ENCODE measurements at regions not wholly inside any gene's neighbourhood (a gene's known extent, or its start where the extent isn't known, plus 50 kb on each side); places are given as distances from the start of the nearest gene placed in this dataset.

DNA sequence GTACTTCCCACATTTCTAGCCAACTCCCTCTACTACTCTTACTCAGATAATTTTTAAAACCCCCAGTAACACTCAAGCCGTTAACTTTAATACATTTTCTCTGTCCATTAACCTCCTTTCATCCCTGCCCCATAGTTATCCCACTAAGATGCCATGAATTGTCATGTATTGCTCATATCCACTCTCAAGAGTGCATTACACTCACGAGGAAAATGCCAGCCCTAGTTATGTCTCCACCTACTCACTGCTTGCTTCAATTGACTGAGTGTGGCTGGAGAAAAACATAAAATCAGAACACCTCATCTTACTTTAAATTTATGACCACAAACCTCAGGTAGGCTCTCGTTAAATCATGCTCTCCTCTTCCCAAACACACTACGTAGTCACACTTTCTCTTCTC is 324.1 kb upstream of the NPSR1 start:
- no peak for DNase-seq (ENCODE audit: low read depth)
- H3K4me3 ChIP-seq (ENCODE audit: low read depth, low read length) = no peak overlapping the region
- TF ChIP-seq, protein P1, sequence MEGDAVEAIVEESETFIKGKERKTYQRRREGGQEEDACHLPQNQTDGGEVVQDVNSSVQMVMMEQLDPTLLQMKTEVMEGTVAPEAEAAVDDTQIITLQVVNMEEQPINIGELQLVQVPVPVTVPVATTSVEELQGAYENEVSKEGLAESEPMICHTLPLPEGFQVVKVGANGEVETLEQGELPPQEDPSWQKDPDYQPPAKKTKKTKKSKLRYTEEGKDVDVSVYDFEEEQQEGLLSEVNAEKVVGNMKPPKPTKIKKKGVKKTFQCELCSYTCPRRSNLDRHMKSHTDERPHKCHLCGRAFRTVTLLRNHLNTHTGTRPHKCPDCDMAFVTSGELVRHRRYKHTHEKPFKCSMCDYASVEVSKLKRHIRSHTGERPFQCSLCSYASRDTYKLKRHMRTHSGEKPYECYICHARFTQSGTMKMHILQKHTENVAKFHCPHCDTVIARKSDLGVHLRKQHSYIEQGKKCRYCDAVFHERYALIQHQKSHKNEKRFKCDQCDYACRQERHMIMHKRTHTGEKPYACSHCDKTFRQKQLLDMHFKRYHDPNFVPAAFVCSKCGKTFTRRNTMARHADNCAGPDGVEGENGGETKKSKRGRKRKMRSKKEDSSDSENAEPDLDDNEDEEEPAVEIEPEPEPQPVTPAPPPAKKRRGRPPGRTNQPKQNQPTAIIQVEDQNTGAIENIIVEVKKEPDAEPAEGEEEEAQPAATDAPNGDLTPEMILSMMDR (IDR thresholded peaks at IDR 0.05; ENCODE audit: insufficient read depth, low read depth, low read length, missing control alignments) = no peak

DNA sequence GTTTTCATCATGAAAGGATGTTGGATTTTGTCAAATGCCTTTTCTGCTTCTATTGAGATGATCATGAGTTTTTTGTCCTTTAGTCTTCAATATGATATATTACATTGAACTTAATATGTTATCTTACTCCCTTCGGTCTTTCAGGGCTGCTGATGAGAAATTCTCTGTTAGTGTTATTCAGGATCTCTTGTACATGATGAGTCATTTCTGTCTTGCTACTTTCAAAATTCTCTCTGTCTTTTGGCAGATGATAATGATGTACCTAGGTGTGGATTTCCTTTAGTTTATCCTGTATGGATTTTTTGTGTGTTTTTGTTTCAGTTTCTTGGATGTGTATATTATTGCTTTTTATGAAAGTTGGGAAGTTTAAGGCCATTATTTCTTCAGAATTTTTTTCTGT is 320.9 kb upstream of the NPSR1 start:
- DNase-seq (ENCODE audit: low read depth) = no peak
- TF ChIP-seq, protein P1 (IDR thresholded peaks at IDR 0.05; ENCODE audit: insufficient read depth, low read depth, low read length, missing control alignments) = no peak
- no peak overlapping the region for H3K4me3 ChIP-seq (ENCODE audit: low read depth, low read length)

DNA sequence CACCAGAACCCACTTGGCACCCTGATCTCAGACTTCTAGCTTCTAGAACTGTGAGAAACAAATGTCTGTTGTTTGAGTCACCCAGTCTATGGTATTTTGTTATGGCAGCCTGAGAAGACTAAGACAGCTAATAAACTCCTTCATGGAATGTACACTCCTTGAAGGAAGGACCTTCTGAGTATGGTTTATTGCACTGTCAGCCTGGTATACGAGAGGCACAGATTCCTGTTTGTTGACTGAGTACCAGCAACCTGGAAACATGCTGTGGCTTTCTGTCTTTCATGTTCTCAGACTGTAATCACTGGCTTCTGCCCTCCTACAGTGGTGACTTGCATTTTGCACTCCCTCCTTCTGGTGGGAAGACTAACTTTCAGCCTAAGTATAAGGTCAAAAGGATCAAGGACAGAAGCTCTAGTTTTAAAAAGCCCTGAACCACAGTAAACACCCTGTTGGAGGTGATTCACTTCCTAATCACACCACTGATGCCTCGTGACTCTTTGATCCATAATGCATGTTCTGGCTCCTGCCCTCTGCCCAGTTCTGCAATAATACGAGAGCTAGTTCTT is 319.0 kb upstream of the NPSR1 start:
- TF ChIP-seq, protein P1 (IDR thresholded peaks at IDR 0.05; ENCODE audit: insufficient read depth, low read depth, low read length, missing control alignments) = no peak
- no peak for DNase-seq (ENCODE audit: low read depth)
- no peak overlapping the region for H3K4me3 ChIP-seq (ENCODE audit: low read depth, low read length)

DNA sequence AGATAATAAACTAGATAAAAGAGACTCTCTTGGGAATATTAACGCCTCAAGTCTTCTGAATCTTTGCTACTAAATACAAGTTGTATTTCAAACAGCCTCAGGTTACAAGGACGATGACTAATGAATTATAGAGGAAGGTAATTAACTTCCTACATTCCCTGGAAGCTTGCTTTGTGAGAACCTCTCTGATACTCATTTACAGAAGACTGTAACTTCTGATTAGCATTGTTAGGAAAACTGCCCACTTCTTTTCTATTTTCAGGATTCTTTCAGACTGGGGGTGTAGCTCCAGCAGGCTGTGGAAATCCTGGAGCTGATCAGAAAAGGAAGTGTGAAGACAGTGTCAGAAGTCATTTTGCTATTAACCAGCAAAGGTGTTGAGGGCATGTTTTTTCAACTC is 316.7 kb upstream of the NPSR1 start:
- TF ChIP-seq, protein P1 (IDR thresholded peaks at IDR 0.05; ENCODE audit: insufficient read depth, low read depth, low read length, missing control alignments) = no peak
- H3K4me3 ChIP-seq (ENCODE audit: low read depth, low read length) = no peak overlapping the region
- no peak for DNase-seq (ENCODE audit: low read depth)

DNA sequence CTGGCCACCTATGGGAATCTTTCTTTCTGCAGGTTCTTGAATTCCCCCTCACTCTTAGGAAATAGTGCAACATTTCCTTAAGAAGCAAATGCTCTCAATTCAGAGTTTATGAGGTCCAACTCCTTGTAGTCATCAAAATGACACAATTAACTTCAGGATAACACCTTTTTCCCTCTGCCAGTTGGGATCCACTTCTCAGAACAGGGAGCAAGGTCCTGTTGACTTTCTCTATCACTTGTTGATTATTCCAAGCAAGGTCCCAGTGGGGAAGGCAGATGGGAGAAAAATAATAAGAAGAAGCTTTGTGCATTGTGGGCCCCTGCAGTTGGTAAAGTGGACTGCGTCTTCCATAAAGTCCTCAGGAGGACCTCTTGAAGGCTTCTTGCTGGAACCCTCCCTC is 315.6 kb upstream of the NPSR1 start:
- TF ChIP-seq, protein P1 (IDR thresholded peaks at IDR 0.05; ENCODE audit: insufficient read depth, low read depth, low read length, missing control alignments) = no peak
- no peak for DNase-seq (ENCODE audit: low read depth)

GRCh38 chr7:34343667-34344066 is 314.4 kb upstream of the NPSR1 start:
- TF ChIP-seq, protein P1 (IDR thresholded peaks at IDR 0.05; ENCODE audit: insufficient read depth, low read depth, low read length, missing control alignments) = no peak
- no peak overlapping the region for H3K4me3 ChIP-seq (ENCODE audit: low read depth, low read length)
- no peak for DNase-seq (ENCODE audit: low read depth)

More for the DNA sequence above, 315.6 kb upstream of the NPSR1 start:
- H3K4me3 ChIP-seq (ENCODE audit: low read depth, low read length) = no peak overlapping the region

GRCh38 chr7:34354011-34354410 is 304.0 kb upstream of the NPSR1 start:
- H3K4me3 ChIP-seq (ENCODE audit: low read depth, low read length) = no peak overlapping the region
- TF ChIP-seq, protein P1 (IDR thresholded peaks at IDR 0.05; ENCODE audit: insufficient read depth, low read depth, low read length, missing control alignments) = no peak
- DNase-seq (ENCODE audit: low read depth) = no peak

All from GM12865 (cell line).